ENCODE measurements at regions not wholly inside any gene's neighbourhood (a gene's known extent, or its start where the extent isn't known, plus 50 kb on each side); places are given as distances from the start of the nearest gene placed in this dataset.

GRCh38 chr7:68217426-68217825, 1220.8 kb downstream of the TYW1 start:
- no peak overlapping the region for H2AK5ac ChIP-seq (ENCODE audit: low read depth, low read length)

More at GRCh38 chr7:68217426-68217825, 1220.8 kb downstream of the TYW1 start:
- intact Hi-C loops (cut with micrococcal nuclease) = no loop called here
- ATAC-seq (ENCODE audit: low read depth) (no peak), DNase-seq (no peak)
- Histone ChIP-seq H3K9ac (ENCODE audit: low read depth, low read length) (no peak overlapping the region), H3K4me3 (ENCODE audit: insufficient read depth, low read depth, low read length) (no peak overlapping the region), H2BK5ac (ENCODE audit: low read depth, low read length, poor library complexity, severe bottlenecking) (no peak overlapping the region), H3K18ac (ENCODE audit: low read depth, low read length) (no peak overlapping the region), H4K5ac (ENCODE audit: low read depth, low read length) (no peak overlapping the region), H2BK20ac (ENCODE audit: low read depth, low read length) (no peak overlapping the region), H3K4me1 (ENCODE audit: control insufficient read depth, insufficient read depth, low read length) (no peaks in the 10 kb centered on the region), H4K8ac (ENCODE audit: low read depth in 2 of 2, low read length in 2 of 2) (no peak overlapping the region), H3K27ac (ENCODE audit: insufficient read depth, low read length) (no peak overlapping the region), H2AK9ac (replicated peaks; ENCODE audit: low read depth, low read length, poor library complexity) (no peak overlapping the region), H2BK15ac (ENCODE audit: low read depth, low read length) (no peak overlapping the region), H4K91ac (ENCODE audit: insufficient read depth, low read depth, low read length) (no peak overlapping the region), H3K79me1 (ENCODE audit: low read depth in 1 of 2, low read length in 2 of 2) (no peaks in the 10 kb centered on the region), H2AFZ (replicated peaks; ENCODE audit: low read length, poor library complexity) (no peak overlapping the region), H3K9me1 (ENCODE audit: insufficient read depth, low read length) (no peaks in the 10 kb centered on the region), H3K23ac (ENCODE audit: low read depth, low read length) (no peak overlapping the region), H3K27me3 (ENCODE audit: control insufficient read depth, insufficient read depth, low read length) (no peaks in the 10 kb centered on the region), H3K36me3 (ENCODE audit: control insufficient read depth, insufficient read depth, low read length) (no peaks in the 10 kb centered on the region), H3K4ac (ENCODE audit: low read depth, low read length) (no peak overlapping the region), H3K14ac (replicated peaks; ENCODE audit: low read depth, low read length) (no peak overlapping the region), H3K9me3 (ENCODE audit: control insufficient read depth, insufficient read depth, low read length) (peaks cover 15% of the 10 kb centered on the region), H3K56ac (ENCODE audit: extremely low read depth, insufficient read depth, low read length) (no peak overlapping the region), H3K4me2 (ENCODE audit: low read depth, low read length) (no peak overlapping the region), H4K20me1 (ENCODE audit: insufficient read depth, low read length) (no peaks in the 10 kb centered on the region), H2BK120ac (ENCODE audit: low read depth, low read length) (no peak overlapping the region)
- TF ChIP-seq RFX5 (IDR thresholded peaks at IDR 0.05; ENCODE audit: low read depth, low read length) (no peak), RAD21 (IDR thresholded peaks at IDR 0.05; ENCODE audit: low read length) (no peak), CEBPB (IDR thresholded peaks at IDR 0.05; ENCODE audit: low read depth, low read length) (no peak), BHLHE40 (IDR thresholded peaks at IDR 0.05; ENCODE audit: low read depth, low read length) (no peak), CHD1 (IDR thresholded peaks at IDR 0.05; ENCODE audit: low read depth, low read length) (no peak), RCOR1 (IDR thresholded peaks at IDR 0.05; ENCODE audit: insufficient replicate concordance, low read length) (no peak), SMC3 (IDR thresholded peaks at IDR 0.05; ENCODE audit: low read depth, low read length) (no peak)
- BruUV-seq (replicated peaks) = no TSS peak
- ChIA-PET POLR2A (ENCODE audit: unreplicated experiment) (no interaction called here), CTCF (no interaction called here)
- in situ Hi-C loops (cut with MboI; ENCODE audit: low sequenced_read_pairs) = no loop called here
- dilution Hi-C loops (cut with HindIII; ENCODE audit: low sequenced_read_pairs, unreplicated experiment) = no loop called here
- WGBS, 2 experiments (ENCODE audit: extremely low coverage in 2 of 2, insufficient read length in 1 of 2) = no CpG with 5 or more reads among the region's 2 CpGs

Data from IMR-90 (cell line).